B cell (primary cell): ENCODE measurements at regions not wholly inside any gene's neighbourhood (a gene's known extent, or its start where the extent isn't known, plus 50 kb on each side); places are given as distances from the start of the nearest gene placed in this dataset.

ENCODE experiments used
- ATAC-seq: fragments of 200-7000 bp; cut with Tn5 transposase; one replicate; pipeline ENCODE4 v1.10.0; 2021; ENCODE audit warnings: low read depth, mild to moderate bottlenecking, moderate number of reproducible peaks, moderate library complexity
- CTCF ChIA-PET: fragments of 350-600 bp; sonication (Branson Sonifier 250); formaldehyde crosslinking; loops from one replicate; lab custom pipeline; 2021; ENCODE audit warnings: antibody characterized with exemption, inconsistent platforms; lab: Charles Lee
- POLR2A ChIA-PET: fragments of 350-600 bp; sonication (Branson Sonifier 250); formaldehyde crosslinking; loops from one replicate; lab custom pipeline; 2021; ENCODE audit warnings: antibody characterized with exemption; lab: Charles Lee
- DNase-seq: peaks from one replicate; pipeline ENCODE4 v3.0.0; 2013
- H2AFZ ChIP-seq: 2 replicates; pipeline ENCODE4 v1.6.1; 2012; ENCODE audit warnings: mild to moderate bottlenecking, low read depth, low read length; ENCODE audit not compliant: insufficient read depth, poor library complexity, severe bottlenecking
- H3K27ac ChIP-seq, 2 donors: 1 replicate in 1 of 2; 2 replicates in 1 of 2; pipeline ENCODE4 v1.5.1; 2012 to 2013; ENCODE audit warnings: low read length in 2 of 2, mild to moderate bottlenecking in 2 of 2, moderate library complexity in 1 of 2
- H3K27me3 ChIP-seq, 4 experiments: fragments of 200-600 bp in 1 of 4; sonication (generic) in 1 of 4; replicated peaks in 1 of 4; 1 replicate in 2 of 4; 2 replicates in 2 of 4; pipeline versions ENCODE4 v1.6.1 to v1.7.0; 2013 to 2016; ENCODE audit warnings: low read length in 3 of 4, mild to moderate bottlenecking in 2 of 4, mixed read lengths in 1 of 4, moderate library complexity in 1 of 4; ENCODE audit not compliant: insufficient read depth in 4 of 4, control insufficient read depth in 3 of 4; ENCODE audit errors: control extremely low read depth in 1 of 4
- H3K36me3 ChIP-seq, 2 experiments: replicated peaks in 1 of 2; 1 replicate in 1 of 2; 2 replicates in 1 of 2; pipeline versions ENCODE4 v1.6.1 to v1.7.1; 2013; ENCODE audit warnings: low read length in 1 of 2; ENCODE audit not compliant: insufficient read depth in 2 of 2, control insufficient read depth in 1 of 2; ENCODE audit errors: control extremely low read depth in 1 of 2, extremely low read depth in 1 of 2
- H3K4me1 ChIP-seq, 2 donors: fragments of 200-600 bp in 1 of 2; sonication (generic) in 1 of 2; 1 replicate in 1 of 2; 2 replicates in 1 of 2; pipeline versions ENCODE4 v1.5.1 to v1.6.1; 2013 to 2017; ENCODE audit warnings: low read length in 2 of 2; ENCODE audit not compliant: control insufficient read depth in 2 of 2, insufficient read depth in 2 of 2
- H3K4me2 ChIP-seq: replicated peaks from 2 replicates; pipeline ENCODE3; 2012; ENCODE audit warnings: mild to moderate bottlenecking, low read depth, low read length; ENCODE audit not compliant: poor library complexity, severe bottlenecking
- H3K4me3 ChIP-seq, 5 experiments: fragments of 200-600 bp in 1 of 5; sonication (generic) in 1 of 5; 1 replicate in 3 of 5; 2 replicates in 2 of 5; pipeline versions ENCODE4 v1.5.1 to v1.7.0; 2011 to 2016; ENCODE audit warnings: low read length in 4 of 5, mild to moderate bottlenecking in 4 of 5, low read depth in 2 of 5, control low read depth in 1 of 5, moderate library complexity in 1 of 5; ENCODE audit not compliant: insufficient read depth in 1 of 5; ENCODE audit errors: control extremely low read depth in 1 of 5, extremely low read depth in 1 of 5
- H3K79me2 ChIP-seq: fragments of 200-600 bp; sonication (generic); one replicate; pipeline ENCODE4 v1.6.0; 2016; ENCODE audit warnings: low read length; ENCODE audit not compliant: control insufficient read depth, insufficient read depth
- H3K9ac ChIP-seq: fragments of 200-600 bp; sonication (generic); 2 replicates; pipeline ENCODE4 v1.6.1; 2017; ENCODE audit warnings: mild to moderate bottlenecking, low read length, moderate library complexity
- H3K9me3 ChIP-seq, 3 donors: one replicate each; pipeline versions ENCODE4 v1.6.1 to v1.7.1; 2013; ENCODE audit warnings: low read length in 2 of 3; ENCODE audit not compliant: control insufficient read depth in 2 of 3, insufficient read depth in 1 of 3; ENCODE audit errors: control extremely low read depth in 1 of 3
- H4K20me1 ChIP-seq: 2 replicates; pipeline ENCODE4 v1.6.0; 2012; ENCODE audit warnings: mild to moderate bottlenecking, low read length; ENCODE audit not compliant: insufficient read depth, control insufficient read depth, poor library complexity, severe bottlenecking
- H3K27ac Mint-ChIP-seq: one replicate; pipeline ENCODE4 v1.8.0; 2021; ENCODE audit warnings: mixed read lengths
- H3K27me3 Mint-ChIP-seq: one replicate; pipeline ENCODE4 v1.8.0; 2021; ENCODE audit warnings: mixed read lengths
- H3K4me1 Mint-ChIP-seq: one replicate; pipeline ENCODE4 v1.8.0; 2021; ENCODE audit warnings: mixed read lengths
- H3K4me3 Mint-ChIP-seq: one replicate; pipeline ENCODE4 v1.8.0; 2021; ENCODE audit warnings: mixed read lengths
- H3K9me3 Mint-ChIP-seq: one replicate; pipeline ENCODE4 v1.8.0; 2022; ENCODE audit warnings: mixed read lengths; ENCODE audit not compliant: insufficient read depth
- CTCF ChIP-seq: fragments of 200-600 bp; IDR thresholded peaks from one replicate; pipeline ENCODE4 v1.8.0; 2022; ENCODE audit warnings: antibody characterized with exemption, mild to moderate bottlenecking
- EZH2 ChIP-seq: IDR thresholded peaks from 2 replicates; pipeline ENCODE4 v1.6.1; 2012; ENCODE audit warnings: borderline replicate concordance, low read depth, mild to moderate bottlenecking, moderate library complexity, low read length; ENCODE audit not compliant: insufficient read depth, poor library complexity, severe bottlenecking
- WGBS: methylation state at CpG from one replicate; pipeline ENCODE4 v1.1.5; 2013; ENCODE audit warnings: missing lambda C conversion rate; ENCODE audit not compliant: insufficient coverage; 5-methylcytosine and 5-hydroxymethylcytosine counted together
- intact Hi-C: fragments of 100-400 bp; cut with micrococcal nuclease; formaldehyde crosslinking; loops from one replicate; pipeline ENCODE4 v1.10.0; 2022

- no peak overlapping the region for H3K4me3 Mint-ChIP-seq
- intact Hi-C loops = no loop called here
- no peak overlapping the region for H3K27ac Mint-ChIP-seq
- Histone ChIP-seq H2AFZ (no peak overlapping the region), H3K9ac (no peak overlapping the region), H3K79me2 (no peaks in the 10 kb centered on the region), H3K4me3 (no peak overlapping the region), H3K9me3 (no peaks in the 10 kb centered on the region), H3K4me1 (no peaks in the 10 kb centered on the region), H4K20me1 (no peaks in the 10 kb centered on the region), H3K27me3 (no peaks in the 10 kb centered on the region), H3K4me2 (no peak overlapping the region), H3K27ac (no peak overlapping the region), H3K36me3 (no peaks in the 10 kb centered on the region)
- DNase-seq (no peak), ATAC-seq (no peak)
- no peak for TF ChIP-seq EZH2
- TF ChIP-seq CTCF = no peak
- H3K27me3 Mint-ChIP-seq = no peaks in the 10 kb centered on the region
- WGBS = no CpG with 5 or more reads among the region's 2 CpGs
- POLR2A ChIA-PET = no interaction called here
- no peaks in the 10 kb centered on the region for H3K4me1 Mint-ChIP-seq
- no peaks in the 10 kb centered on the region for H3K9me3 Mint-ChIP-seq
- CTCF ChIA-PET = no interaction called here
Observed at GRCh38 chrX:10707773-10708172, 87.4 kb upstream of the MID1 start.

- DNase-seq (no peak), ATAC-seq (no peak)
- H3K4me3 ChIP-seq = no peak overlapping the region
- CTCF ChIA-PET = no interaction called here
- no peak overlapping the region for H3K4me2 ChIP-seq
- no peak overlapping the region for H2AFZ ChIP-seq
- H3K4me1 Mint-ChIP-seq = no peaks in the 10 kb centered on the region
- no peaks in the 10 kb centered on the region for H3K9me3 ChIP-seq
- no peaks in the 10 kb centered on the region for H3K36me3 ChIP-seq
- H3K27me3 ChIP-seq = no peaks in the 10 kb centered on the region
- no CpG with 5 or more reads among the region's 4 CpGs for WGBS
- no peaks in the 10 kb centered on the region for H3K79me2 ChIP-seq
- H3K9me3 Mint-ChIP-seq = no peaks in the 10 kb centered on the region
- POLR2A ChIA-PET = no interaction called here
- no peak overlapping the region for H3K27ac Mint-ChIP-seq
- no peaks in the 10 kb centered on the region for H3K4me1 ChIP-seq
- H4K20me1 ChIP-seq = no peaks in the 10 kb centered on the region
- no peak for TF ChIP-seq EZH2
- no peak for TF ChIP-seq CTCF
- no peak overlapping the region for H3K4me3 Mint-ChIP-seq
- no peak overlapping the region for H3K9ac ChIP-seq
- intact Hi-C loops = no loop called here
- H3K27ac ChIP-seq = no peak overlapping the region
- H3K27me3 Mint-ChIP-seq = no peaks in the 10 kb centered on the region
Observed at GRCh38 chrX:10709276-10709675, 88.9 kb upstream of the MID1 start.
